Mesendoderm (in vitro differentiated cells): ENCODE measurements at regions not wholly inside any gene's neighbourhood (a gene's known extent, or its start where the extent isn't known, plus 50 kb on each side); places are given as distances from the start of the nearest gene placed in this dataset.
"Not testable (repeated sequence)": the region's sequence is repeated elsewhere in the genome, so short reads cannot be mapped to it uniquely, and the experiment has no call there.

Experiments
- DNase-seq: peaks from one replicate; pipeline ENCODE4 v3.0.0; 2013
- H2AK5ac ChIP-seq: 2 replicates; pipeline ENCODE4 v1.6.1; 2013; ENCODE audit warnings: low read length, inconsistent platforms
- H2BK120ac ChIP-seq: 2 replicates; pipeline ENCODE4 v1.6.1; 2013; ENCODE audit warnings: low read depth, mild to moderate bottlenecking, low read length, moderate library complexity, mixed read lengths
- H2BK15ac ChIP-seq: replicated peaks from 2 replicates; pipeline ENCODE4 v1.6.1; 2013; ENCODE audit warnings: low read depth, mild to moderate bottlenecking, moderate library complexity
- H2BK5ac ChIP-seq: 2 replicates; pipeline ENCODE4 v1.6.1; 2013; ENCODE audit warnings: low read length, inconsistent platforms
- H3K18ac ChIP-seq: 2 replicates; pipeline ENCODE4 v1.6.1; 2013; ENCODE audit warnings: mild to moderate bottlenecking, low read length, mixed read lengths
- H3K23ac ChIP-seq: one replicate; pipeline ENCODE4 v1.6.1; 2013; ENCODE audit warnings: low read length
- H3K27ac ChIP-seq: 2 replicates; pipeline ENCODE4 v1.5.1; 2013; ENCODE audit warnings: low read depth, mild to moderate bottlenecking, inconsistent platforms, low read length, moderate library complexity
- H3K27me3 ChIP-seq: 2 replicates; pipeline ENCODE4 v1.6.1; 2013; ENCODE audit warnings: low read length, control low read depth, mild to moderate bottlenecking, inconsistent platforms; ENCODE audit not compliant: insufficient read depth, poor library complexity
- H3K36me3 ChIP-seq: 2 replicates; pipeline ENCODE4 v1.6.1; 2013; ENCODE audit warnings: low read length, inconsistent platforms; ENCODE audit not compliant: control insufficient read depth, insufficient read depth
- H3K4ac ChIP-seq: one replicate; pipeline ENCODE4 v1.6.1; 2013; ENCODE audit warnings: low read depth, mild to moderate bottlenecking, low read length, moderate library complexity
- H3K4me1 ChIP-seq: 2 replicates; pipeline ENCODE4 v1.6.1; 2013; ENCODE audit warnings: low read depth, low read length, inconsistent platforms; ENCODE audit not compliant: control insufficient read depth
- H3K4me2 ChIP-seq: 2 replicates; pipeline ENCODE4 v1.6.1; 2013; ENCODE audit warnings: low read length
- H3K4me3 ChIP-seq: 2 replicates; pipeline ENCODE4 v1.5.1; 2013; ENCODE audit warnings: mild to moderate bottlenecking, low read length
- H3K56ac ChIP-seq: one replicate; pipeline ENCODE4 v1.6.1; 2013; ENCODE audit warnings: low read length
- H3K79me1 ChIP-seq: 2 replicates; pipeline ENCODE4 v1.6.1; 2013; ENCODE audit warnings: low read length, inconsistent platforms
- H3K79me2 ChIP-seq: 2 replicates; pipeline ENCODE4 v1.6.1; 2013; ENCODE audit warnings: mild to moderate bottlenecking, low read length; ENCODE audit not compliant: control insufficient read depth, insufficient read depth
- H3K9ac ChIP-seq: 2 replicates; pipeline ENCODE4 v1.6.1; 2013; ENCODE audit warnings: low read length, inconsistent platforms
- H4K5ac ChIP-seq: one replicate; pipeline ENCODE4 v1.6.1; 2013; ENCODE audit warnings: low read length
- H4K8ac ChIP-seq: one replicate; pipeline ENCODE4 v1.6.1; 2013; ENCODE audit warnings: low read depth, mild to moderate bottlenecking, control low read depth, low read length, moderate library complexity
- WGBS: extraction: QIAGEN DNeasy Blood & Tissue Kit; methylation state at CpG from one replicate; pipeline ENCODE4 v1.1.7; 2013; ENCODE audit warnings: low lambda C conversion rate, missing lambda C conversion rate; ENCODE audit not compliant: insufficient coverage; ENCODE audit errors: extremely low coverage; 5-methylcytosine and 5-hydroxymethylcytosine counted together

GRCh38 chr21:32921632-32922230 is 104.0 kb upstream of the OLIG2 start:
- Histone ChIP-seq H3K36me3 (no peaks in the 10 kb centered on the region), H3K18ac (no peak overlapping the region), H3K9ac (no peak overlapping the region), H3K4me2 (no peak overlapping the region), H3K4me3 (no peak overlapping the region), H4K8ac (no peak overlapping the region), H2AK5ac (no peak overlapping the region), H3K56ac (no peak overlapping the region), H4K5ac (no peak overlapping the region), H3K79me1 (no peaks in the 10 kb centered on the region), H3K4ac (no peak overlapping the region), H3K79me2 (no peaks in the 10 kb centered on the region), H2BK15ac (no peak overlapping the region), H2BK120ac (no peak overlapping the region), H2BK5ac (no peak overlapping the region), H3K27me3 (no peaks in the 10 kb centered on the region), H3K23ac (no peak overlapping the region), H3K4me1 (peaks cover 2% of the 10 kb centered on the region), H3K27ac (no peak overlapping the region)
- peak; percentile 54 for DNase-seq
- no CpG with 5 or more reads among the region's 7 CpGs for WGBS

GRCh38 chr21:32925098-32925497 is 100.6 kb upstream of the OLIG2 start:
- Histone ChIP-seq H3K27ac (no peak overlapping the region), H2BK120ac (no peak overlapping the region), H3K4me3 (no peak overlapping the region), H3K79me1 (no peaks in the 10 kb centered on the region), H3K9ac (no peak overlapping the region), H2AK5ac (no peak overlapping the region), H2BK15ac (no peak overlapping the region), H3K79me2 (no peaks in the 10 kb centered on the region), H3K18ac (no peak overlapping the region), H4K8ac (no peak overlapping the region), H3K36me3 (no peaks in the 10 kb centered on the region), H3K56ac (no peak overlapping the region), H3K23ac (no peak overlapping the region), H4K5ac (no peak overlapping the region), H3K27me3 (no peaks in the 10 kb centered on the region), H3K4me1 (no peaks in the 10 kb centered on the region), H3K4me2 (no peak overlapping the region), H2BK5ac (no peak overlapping the region), H3K4ac (no peak overlapping the region)
- DNase-seq = no peak

GRCh38 chr21:32929633-32930038 is 96.1 kb upstream of the OLIG2 start:
- WGBS = no CpG with 5 or more reads among the region's 2 CpGs
- H3K36me3 ChIP-seq = no peaks in the 10 kb centered on the region
- no peaks in the 10 kb centered on the region for H3K27me3 ChIP-seq
- H3K9ac ChIP-seq = no peak overlapping the region
- H4K5ac ChIP-seq = no peak overlapping the region
- H2AK5ac ChIP-seq = no peak overlapping the region
- no peak overlapping the region for H2BK15ac ChIP-seq
- no peak overlapping the region for H3K27ac ChIP-seq
- no peak overlapping the region for H2BK120ac ChIP-seq
- H3K4me3 ChIP-seq = no peak overlapping the region
- no peaks in the 10 kb centered on the region for H3K79me2 ChIP-seq
- no peak overlapping the region for H3K56ac ChIP-seq
- no peak overlapping the region for H3K23ac ChIP-seq
- H3K4ac ChIP-seq = no peak overlapping the region
- H2BK5ac ChIP-seq = no peak overlapping the region
- H3K18ac ChIP-seq = no peak overlapping the region
- no peak overlapping the region for H3K4me2 ChIP-seq
- no peaks in the 10 kb centered on the region for H3K4me1 ChIP-seq
- no peaks in the 10 kb centered on the region for H3K79me1 ChIP-seq
- no peak for DNase-seq
- H4K8ac ChIP-seq = no peak overlapping the region

GRCh38 chr21:32930673-32931072 is 95.1 kb upstream of the OLIG2 start:
- no peak overlapping the region for H3K4me3 ChIP-seq
- no peak overlapping the region for H3K4me2 ChIP-seq
- no peak overlapping the region for H2AK5ac ChIP-seq
- no peak overlapping the region for H4K8ac ChIP-seq
- no peaks in the 10 kb centered on the region for H3K27me3 ChIP-seq
- no peak overlapping the region for H2BK120ac ChIP-seq
- H3K4me1 ChIP-seq = no peaks in the 10 kb centered on the region
- no peak overlapping the region for H3K18ac ChIP-seq
- H2BK15ac ChIP-seq = no peak overlapping the region
- no peaks in the 10 kb centered on the region for H3K79me1 ChIP-seq
- H3K9ac ChIP-seq = no peak overlapping the region
- no peak overlapping the region for H4K5ac ChIP-seq
- no CpG with 5 or more reads among the region's 8 CpGs for WGBS
- no peak for DNase-seq
- H2BK5ac ChIP-seq = no peak overlapping the region
- H3K4ac ChIP-seq = no peak overlapping the region
- no peaks in the 10 kb centered on the region for H3K79me2 ChIP-seq
- H3K36me3 ChIP-seq = no peaks in the 10 kb centered on the region
- no peak overlapping the region for H3K27ac ChIP-seq
- no peak overlapping the region for H3K23ac ChIP-seq
- H3K56ac ChIP-seq = no peak overlapping the region

GRCh38 chr21:32934068-32934467 is 91.7 kb upstream of the OLIG2 start:
- not testable (repeated sequence) for H4K8ac ChIP-seq, H3K79me1 ChIP-seq, H3K4me3 ChIP-seq, H3K9ac ChIP-seq, H3K79me2 ChIP-seq, DNase-seq, H3K18ac ChIP-seq, H2BK5ac ChIP-seq, H3K4me2 ChIP-seq, H3K27me3 ChIP-seq, H3K23ac ChIP-seq, H2BK15ac ChIP-seq, H3K27ac ChIP-seq, H3K4ac ChIP-seq, H3K56ac ChIP-seq, H4K5ac ChIP-seq, H3K36me3 ChIP-seq, H3K4me1 ChIP-seq, H2AK5ac ChIP-seq, H2BK120ac ChIP-seq
- WGBS = no CpG with 5 or more reads among the region's 14 CpGs

- no peaks in the 10 kb centered on the region for H3K79me2 ChIP-seq
- H4K8ac ChIP-seq = no peak overlapping the region
- no peak overlapping the region for H2BK5ac ChIP-seq
- H2BK15ac ChIP-seq = no peak overlapping the region
- H4K5ac ChIP-seq = no peak overlapping the region
- H3K18ac ChIP-seq = no peak overlapping the region
- no peaks in the 10 kb centered on the region for H3K36me3 ChIP-seq
- H3K27ac ChIP-seq = no peak overlapping the region
- no peak overlapping the region for H3K23ac ChIP-seq
- H3K4me3 ChIP-seq = no peak overlapping the region
- H3K27me3 ChIP-seq = no peaks in the 10 kb centered on the region
- no peak overlapping the region for H2BK120ac ChIP-seq
- no peak for DNase-seq
- H3K4me2 ChIP-seq = no peak overlapping the region
- H2AK5ac ChIP-seq = no peak overlapping the region
- H3K9ac ChIP-seq = no peak overlapping the region
- WGBS = no CpG with 5 or more reads among the region's 3 CpGs
- no peaks in the 10 kb centered on the region for H3K79me1 ChIP-seq
- no peaks in the 10 kb centered on the region for H3K4me1 ChIP-seq
- no peak overlapping the region for H3K56ac ChIP-seq
- no peak overlapping the region for H3K4ac ChIP-seq
Observed at GRCh38 chr21:32934829-32935228, 90.9 kb upstream of the OLIG2 start.
